Heart left ventricle (tissue), 16 donors: ENCODE measurements at regions not wholly inside any gene's neighbourhood (a gene's known extent, or its start where the extent isn't known, plus 50 kb on each side); places are given as distances from the start of the nearest gene placed in this dataset.

Source experiments
- ATAC-seq, 4 donors: fragments of 200-7000 bp; cut with Tn5 transposase; one replicate each; pipeline ENCODE4 v1.9.1; 2020 to 2022; ENCODE audit warnings: moderate library complexity in 4 of 4, mild to moderate bottlenecking in 3 of 4, moderate number of reproducible peaks in 1 of 4
- DNase-seq, 5 donors: peaks; one replicate each; pipeline ENCODE4 v3.0.0-alpha.2; 2020
- H3K27ac ChIP-seq, 12 donors: fragments of 200-600 bp; sonication (generic) in 4 of 12; one replicate each; pipeline versions ENCODE4 v1.5.0 to v1.8.0; 2016 to 2022; ENCODE audit warnings: mild to moderate bottlenecking in 2 of 12
- H3K27me3 ChIP-seq, 9 donors: fragments of 200-600 bp; sonication (generic) in 2 of 9; one replicate each; pipeline versions ENCODE4 v1.5.1 to v1.8.0; 2016 to 2022; ENCODE audit warnings: mild to moderate bottlenecking in 3 of 9
- H3K36me3 ChIP-seq, 9 donors: fragments of 200-600 bp; sonication (generic) in 2 of 9; one replicate each; pipeline versions ENCODE4 v1.5.0 to v1.8.0; 2018 to 2022; ENCODE audit warnings: mild to moderate bottlenecking in 2 of 9
- H3K4me1 ChIP-seq, 12 donors: fragments of 200-600 bp; sonication (generic) in 4 of 12; one replicate each; pipeline versions ENCODE4 v1.5.0 to v1.8.0; 2016 to 2022; ENCODE audit warnings: mild to moderate bottlenecking in 3 of 12
- H3K4me3 ChIP-seq, 12 donors: fragments of 200-600 bp; sonication (generic) in 4 of 12; one replicate each; pipeline versions ENCODE4 v1.5.0 to v1.8.0; 2017 to 2022; ENCODE audit warnings: mild to moderate bottlenecking in 9 of 12, moderate library complexity in 4 of 12
- H3K9me3 ChIP-seq, 12 donors: fragments of 200-600 bp; sonication (generic) in 4 of 12; one replicate each; pipeline versions ENCODE4 v1.5.0 to v1.8.0; 2016 to 2022; ENCODE audit warnings: mild to moderate bottlenecking in 1 of 12
- CTCF ChIP-seq, 12 donors: fragments of 200-600 bp; sonication (generic) in 4 of 12; IDR thresholded peaks; one replicate each; pipeline versions ENCODE4 v1.5.0 to v1.8.0; 2018 to 2022; ENCODE audit warnings: antibody characterized with exemption in 12 of 12, mild to moderate bottlenecking in 5 of 12
- POLR2A ChIP-seq, 2 donors: fragments of 450-650 bp; IDR thresholded peaks; one replicate each; pipeline ENCODE4 v1.6.1; 2017; ENCODE audit warnings: antibody characterized with exemption in 2 of 2, mild to moderate bottlenecking in 2 of 2, moderate library complexity in 2 of 2
- WGBS, 4 donors: extraction: QIAGEN DNeasy Blood & Tissue Kit in 2 of 4; methylation state at CpG; one replicate each; pipeline versions ENCODE4 v1.1.5 to v1.1.7; 2013 to 2018; 5-methylcytosine and 5-hydroxymethylcytosine counted together
- intact Hi-C, 10 donors: fragments of 100-400 bp; cut with DNase I; formaldehyde crosslinking; loops; one replicate each; pipeline versions ENCODE4 v1.11.1 to v1.14.2; 2022
- donor health status: ischemic (EF 13 %, LVEDD 7.1; RV severe dilation, severe dysfunction).
- donor health status: healthy with polysubstance abuse.
- donor health status: DM: no; HTN: yes; CAD: no.
- donor health status: DM: no; HTN: no; CAD: no.
- donor health status: ischemic (EF 25% LVEDD 6.9; RV normal size, moderate dysfunction).
- donor health status: ischemic (EF 25% LVEDD 5.7; RV mildly dilated, moderate dysfunction).
- donor health status: healthy.
- donor health status: DM: yes; HTN: yes; CAD: no.
- donor health status: ischemic (EF 35%, LVEDD 5.7; RV mildly dilated, moderate dysfunction).
- donor health status: nonischemic (EF 11% LVEDD 7.7; RV severe dilation, severe dysfunction).
- donor health status: DM: yes; HTN: yes; CAD: no.
- donor health status: PGD.
- donor health status: ischemic (EF 29% LVEDD 5.4; RV normal size, mild dysfunction).
- donor health status: nonischemic (EF 23%, LVEDD 6.1; RV moderate dilation, normal function).

GRCh38 chr5:18900644-18901043, 1087.4 kb downstream of the CDH18 start:
- H3K27ac ChIP-seq: no peak overlapping the region
- intact Hi-C loops: no loop called here
- no peak for DNase-seq
- peaks cover 0 to 4% (median 0%) of the 10 kb centered on the region in 12 donors for H3K9me3 ChIP-seq
- WGBS, 4 donors: 73 to 76% (median 74%) methylated on average over 3 of the region's 3 CpGs
- H3K4me1 ChIP-seq: no peaks in the 10 kb centered on the region
- TF ChIP-seq CTCF (IDR thresholded peaks at IDR 0.05) (no peak), POLR2A (IDR thresholded peaks at IDR 0.05) (no peak)
- no peak overlapping the region for H3K4me3 ChIP-seq
- ATAC-seq: no peak
- no peaks in the 10 kb centered on the region for H3K36me3 ChIP-seq
- H3K27me3 ChIP-seq: no peaks in the 10 kb centered on the region

GRCh38 chr5:18920966-18921365, 1067.0 kb downstream of the CDH18 start:
- ATAC-seq (no peak), DNase-seq (no peak)
- Histone ChIP-seq H3K27ac (no peak overlapping the region), H3K4me1 (no peaks in the 10 kb centered on the region), H3K36me3 (no peaks in the 10 kb centered on the region), H3K9me3 (no peaks in the 10 kb centered on the region), H3K27me3 (no peaks in the 10 kb centered on the region), H3K4me3 (no peak overlapping the region)
- intact Hi-C loops: no loop called here
- TF ChIP-seq POLR2A (IDR thresholded peaks at IDR 0.05) (no peak), CTCF (IDR thresholded peaks at IDR 0.05) (no peak)
- 20 to 34% (median 28%) methylated on average over 5 of the region's 5 CpGs for WGBS, 4 donors

- Histone ChIP-seq H3K4me3 (no peak overlapping the region), H3K36me3 (no peaks in the 10 kb centered on the region), H3K9me3 (peaks cover 0 to 5% (median 0%) of the 10 kb centered on the region in 12 donors), H3K27ac (no peak overlapping the region), H3K4me1 (no peaks in the 10 kb centered on the region), H3K27me3 (no peaks in the 10 kb centered on the region)
- 74 to 87% (median 79%) methylated on average over 2 of the region's 2 CpGs for WGBS, 4 donors
- ATAC-seq (no peak), DNase-seq (no peak)
- intact Hi-C loops: no loop called here
- TF ChIP-seq POLR2A (IDR thresholded peaks at IDR 0.05) (no peak), CTCF (IDR thresholded peaks at IDR 0.05) (no peak)
Observed at GRCh38 chr5:18932081-18932480, 1055.9 kb downstream of the CDH18 start.

GRCh38 chr5:18944771-18945170, 1043.2 kb downstream of the CDH18 start:
- Histone ChIP-seq H3K36me3 (no peaks in the 10 kb centered on the region), H3K4me1 (no peaks in the 10 kb centered on the region), H3K4me3 (no peak overlapping the region), H3K9me3 (peaks cover 0 to 8% (median 0%) of the 10 kb centered on the region in 12 donors), H3K27ac (no peak overlapping the region), H3K27me3 (no peaks in the 10 kb centered on the region)
- ATAC-seq (no peak), DNase-seq (no peak)
- 66 to 79% (median 76%) methylated on average over 5 of the region's 5 CpGs for WGBS, 4 donors
- intact Hi-C loops: no loop called here
- TF ChIP-seq CTCF (IDR thresholded peaks at IDR 0.05) (no peak), POLR2A (IDR thresholded peaks at IDR 0.05) (no peak)
